ENCODE measurements at regions not wholly inside any gene's neighbourhood (a gene's known extent, or its start where the extent isn't known, plus 50 kb on each side); places are given as distances from the start of the nearest gene placed in this dataset.
A peak's percentile ranks its signal among the peaks of the same experiment; 100 is the strongest.

- Mint-ChIP-seq H3K27me3 (no peaks in the 10 kb centered on the region), H3K27ac (no peak overlapping the region), H3K4me1 (no peaks in the 10 kb centered on the region), H3K36me3 (no peaks in the 10 kb centered on the region), H3K9me3 (peaks cover under 1% of the 10 kb centered on the region), H3K4me3 (no peak overlapping the region)
- ATAC-seq (ENCODE audit: low read depth), result no peak
- DNase-seq, result no peak
- POLR2A ChIA-PET, result no interaction called here
Observed at GRCh38 chr18:28814365-28814764, 637.4 kb upstream of the CDH2 start.

GRCh38 chr18:28808373-28808772, 631.4 kb upstream of the CDH2 start:
- Mint-ChIP-seq H3K36me3 (no peaks in the 10 kb centered on the region), H3K27ac (no peak overlapping the region), H3K9me3 (peaks cover 9% of the 10 kb centered on the region), H3K27me3 (no peaks in the 10 kb centered on the region), H3K4me3 (no peak overlapping the region), H3K4me1 (no peaks in the 10 kb centered on the region)
- POLR2A ChIA-PET, result no interaction called here
- ATAC-seq (ENCODE audit: low read depth) (no peak), DNase-seq (no peak)

GRCh38 chr18:28805491-28805890, 628.6 kb upstream of the CDH2 start:
- H3K27me3 Mint-ChIP-seq, result no peaks in the 10 kb centered on the region
- ATAC-seq (ENCODE audit: low read depth) (no peak), DNase-seq (no peak)
- H3K36me3 Mint-ChIP-seq, result no peaks in the 10 kb centered on the region
- no peaks in the 10 kb centered on the region for H3K4me1 Mint-ChIP-seq
- POLR2A ChIA-PET, result no interaction called here
- H3K9me3 Mint-ChIP-seq, result peaks cover 14% of the 10 kb centered on the region
- no peak overlapping the region for H3K27ac Mint-ChIP-seq
- no peak overlapping the region for H3K4me3 Mint-ChIP-seq

- POLR2A ChIA-PET, result no interaction called here
Observed at GRCh38 chr18:28804512-28805202, 627.7 kb upstream of the CDH2 start.

GRCh38 chr18:28802546-28802945, 625.6 kb upstream of the CDH2 start:
- H3K27ac Mint-ChIP-seq, result no peak overlapping the region

More at GRCh38 chr18:28804512-28805202, 627.7 kb upstream of the CDH2 start:
- Mint-ChIP-seq H3K27ac (no peak overlapping the region), H3K27me3 (no peaks in the 10 kb centered on the region), H3K4me3 (no peak overlapping the region), H3K9me3 (peaks cover 16% of the 10 kb centered on the region), H3K4me1 (no peaks in the 10 kb centered on the region), H3K36me3 (no peaks in the 10 kb centered on the region)
- DNase-seq (no peak), ATAC-seq (ENCODE audit: low read depth) (no peak)

GRCh38 chr18:28801876-28802275, 624.9 kb upstream of the CDH2 start:
- POLR2A ChIA-PET, result no interaction called here
- Mint-ChIP-seq H3K4me1 (no peaks in the 10 kb centered on the region), H3K27ac (no peak overlapping the region)

More at GRCh38 chr18:28802546-28802945, 625.6 kb upstream of the CDH2 start:
- Mint-ChIP-seq H3K4me3 (no peak overlapping the region), H3K27me3 (no peaks in the 10 kb centered on the region), H3K36me3 (no peaks in the 10 kb centered on the region), H3K9me3 (peaks cover 13% of the 10 kb centered on the region), H3K4me1 (no peaks in the 10 kb centered on the region)
- POLR2A ChIA-PET, result no interaction called here
- ATAC-seq (ENCODE audit: low read depth), result no peak
- DNase-seq, result no peak

GRCh38 chr18:28794459-28795245, 617.7 kb upstream of the CDH2 start:
- Mint-ChIP-seq H3K9me3 (peaks cover 6% of the 10 kb centered on the region), H3K27ac (no peak overlapping the region), H3K27me3 (no peaks in the 10 kb centered on the region), H3K4me1 (no peaks in the 10 kb centered on the region), H3K36me3 (no peaks in the 10 kb centered on the region), H3K4me3 (no peak overlapping the region)
- POLR2A ChIA-PET, result no interaction called here
- DNase-seq (no peak), ATAC-seq (ENCODE audit: low read depth) (no peak)

More at GRCh38 chr18:28801876-28802275, 624.9 kb upstream of the CDH2 start:
- Mint-ChIP-seq H3K4me3 (no peak overlapping the region), H3K9me3 (peaks cover 13% of the 10 kb centered on the region), H3K36me3 (no peaks in the 10 kb centered on the region), H3K27me3 (no peaks in the 10 kb centered on the region)
- ATAC-seq (ENCODE audit: low read depth) (no peak), DNase-seq (no peak)

GRCh38 chr18:28793901-28794300, 617.0 kb upstream of the CDH2 start:
- Mint-ChIP-seq H3K4me3 (no peak overlapping the region), H3K27ac (no peak overlapping the region), H3K27me3 (no peaks in the 10 kb centered on the region), H3K9me3 (peaks cover 5% of the 10 kb centered on the region), H3K4me1 (no peaks in the 10 kb centered on the region), H3K36me3 (no peaks in the 10 kb centered on the region)
- DNase-seq (no peak), ATAC-seq (ENCODE audit: low read depth) (no peak)
- POLR2A ChIA-PET, result no interaction called here

- POLR2A ChIA-PET, result no interaction called here
- peaks cover 7% of the 10 kb centered on the region for H3K9me3 Mint-ChIP-seq
- DNase-seq (no peak), ATAC-seq (ENCODE audit: low read depth) (no peak)
- H3K27me3 Mint-ChIP-seq, result no peaks in the 10 kb centered on the region
- peak overlapping the region; percentile 58 for H3K4me3 Mint-ChIP-seq
- H3K4me1 Mint-ChIP-seq, result no peaks in the 10 kb centered on the region
- H3K36me3 Mint-ChIP-seq, result no peaks in the 10 kb centered on the region
- no peak overlapping the region for H3K27ac Mint-ChIP-seq
Observed at GRCh38 chr18:28792404-28793086, 615.6 kb upstream of the CDH2 start.

GRCh38 chr18:28791101-28791500, 614.2 kb upstream of the CDH2 start:
- no peaks in the 10 kb centered on the region for H3K27me3 Mint-ChIP-seq
- ATAC-seq (ENCODE audit: low read depth), result no peak
- peaks cover 7% of the 10 kb centered on the region for H3K9me3 Mint-ChIP-seq
- POLR2A ChIA-PET, result no interaction called here
- H3K27ac Mint-ChIP-seq, result no peak overlapping the region
- no peak for DNase-seq
- no peaks in the 10 kb centered on the region for H3K4me1 Mint-ChIP-seq
- H3K4me3 Mint-ChIP-seq, result no peak overlapping the region
- no peaks in the 10 kb centered on the region for H3K36me3 Mint-ChIP-seq

- POLR2A ChIA-PET, result no interaction called here
- H3K27ac Mint-ChIP-seq, result no peak overlapping the region
Observed at GRCh38 chr18:28789502-28789901, 612.6 kb upstream of the CDH2 start.

GRCh38 chr18:28786926-28787325, 610.0 kb upstream of the CDH2 start:
- Mint-ChIP-seq H3K27ac (no peak overlapping the region), H3K36me3 (no peaks in the 10 kb centered on the region), H3K4me1 (peaks cover under 1% of the 10 kb centered on the region), H3K27me3 (no peaks in the 10 kb centered on the region), H3K4me3 (no peak overlapping the region), H3K9me3 (peaks cover 6% of the 10 kb centered on the region)
- DNase-seq, result no peak
- POLR2A ChIA-PET, result no interaction called here
- ATAC-seq (ENCODE audit: low read depth), result no peak

More at GRCh38 chr18:28789502-28789901, 612.6 kb upstream of the CDH2 start:
- ATAC-seq (ENCODE audit: low read depth) (no peak), DNase-seq (no peak)
- Mint-ChIP-seq H3K4me3 (no peak overlapping the region), H3K9me3 (peaks cover 7% of the 10 kb centered on the region), H3K27me3 (no peaks in the 10 kb centered on the region), H3K4me1 (no peaks in the 10 kb centered on the region), H3K36me3 (no peaks in the 10 kb centered on the region)

GRCh38 chr18:28781616-28782362, 604.9 kb upstream of the CDH2 start:
- DNase-seq (no peak), ATAC-seq (ENCODE audit: low read depth) (no peak)
- H3K4me3 Mint-ChIP-seq, result peak overlapping the region; percentile 48
- no peaks in the 10 kb centered on the region for H3K36me3 Mint-ChIP-seq
- no peaks in the 10 kb centered on the region for H3K27me3 Mint-ChIP-seq
- peaks cover 5% of the 10 kb centered on the region for H3K4me1 Mint-ChIP-seq
- H3K27ac Mint-ChIP-seq, result peak overlapping the region; percentile 61
- POLR2A ChIA-PET, result no interaction called here
- peaks cover 3% of the 10 kb centered on the region for H3K9me3 Mint-ChIP-seq

Data from activated naive CD8-positive, alpha-beta T cell treated with anti-CD3 and anti-CD28 coated beads, Interleukin-2, amount 10 ng/mL, durations not matched to agents 7 days and 5 days (primary cell).